OCI-LY3 (cell line): ENCODE measurements at regions not wholly inside any gene's neighbourhood (a gene's known extent, or its start where the extent isn't known, plus 50 kb on each side); places are given as distances from the start of the nearest gene placed in this dataset.

ENCODE experiments used
- EZH2phosphoT487 ChIP-seq: fragments of 200-600 bp; shearing (Covaris generic); IDR thresholded peaks from 2 replicates; pipeline ENCODE4 v1.6.1; 2018; ENCODE audit warnings: antibody characterized with exemption, mixed run types, low read depth
- TF ChIP-seq, protein P1 (sequence below): fragments of 200-600, 300-600 bp; sonication (generic); IDR thresholded peaks from 2 replicates; pipeline ENCODE4 v1.5.1; 2014; ENCODE audit warnings: antibody characterized with exemption, low read length, low read depth

DNA sequence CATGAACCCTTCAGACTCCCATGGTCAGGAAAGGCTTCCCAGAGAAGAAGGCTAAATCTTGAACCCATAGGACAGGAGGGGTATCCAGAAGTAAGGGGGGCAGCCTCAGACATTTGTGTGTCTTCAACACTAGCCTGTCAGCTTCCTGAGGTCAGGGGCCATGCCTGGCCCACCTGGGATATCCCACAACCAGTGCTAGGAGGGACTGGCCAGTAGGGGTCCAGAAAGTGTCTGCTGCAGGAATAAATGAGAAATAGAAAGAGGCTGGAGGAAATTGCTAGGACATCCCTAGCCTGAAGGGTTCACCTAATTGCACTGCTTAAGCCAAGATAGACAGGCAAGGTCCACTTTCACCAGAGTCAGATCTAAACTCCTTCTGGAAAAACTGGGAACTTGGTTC, 799.6 kb upstream of the ID2 start:
- TF ChIP-seq, protein P1, sequence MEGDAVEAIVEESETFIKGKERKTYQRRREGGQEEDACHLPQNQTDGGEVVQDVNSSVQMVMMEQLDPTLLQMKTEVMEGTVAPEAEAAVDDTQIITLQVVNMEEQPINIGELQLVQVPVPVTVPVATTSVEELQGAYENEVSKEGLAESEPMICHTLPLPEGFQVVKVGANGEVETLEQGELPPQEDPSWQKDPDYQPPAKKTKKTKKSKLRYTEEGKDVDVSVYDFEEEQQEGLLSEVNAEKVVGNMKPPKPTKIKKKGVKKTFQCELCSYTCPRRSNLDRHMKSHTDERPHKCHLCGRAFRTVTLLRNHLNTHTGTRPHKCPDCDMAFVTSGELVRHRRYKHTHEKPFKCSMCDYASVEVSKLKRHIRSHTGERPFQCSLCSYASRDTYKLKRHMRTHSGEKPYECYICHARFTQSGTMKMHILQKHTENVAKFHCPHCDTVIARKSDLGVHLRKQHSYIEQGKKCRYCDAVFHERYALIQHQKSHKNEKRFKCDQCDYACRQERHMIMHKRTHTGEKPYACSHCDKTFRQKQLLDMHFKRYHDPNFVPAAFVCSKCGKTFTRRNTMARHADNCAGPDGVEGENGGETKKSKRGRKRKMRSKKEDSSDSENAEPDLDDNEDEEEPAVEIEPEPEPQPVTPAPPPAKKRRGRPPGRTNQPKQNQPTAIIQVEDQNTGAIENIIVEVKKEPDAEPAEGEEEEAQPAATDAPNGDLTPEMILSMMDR: no peak
- no peak for TF ChIP-seq EZH2phosphoT487
